GM12878 (cell line): ENCODE measurements at regions not wholly inside any gene's neighbourhood (a gene's known extent, or its start where the extent isn't known, plus 50 kb on each side); places are given as distances from the start of the nearest gene placed in this dataset.

ENCODE experiments used
- BACH1 ChIP-seq: fragments of 450-650 bp; IDR thresholded peaks from 2 replicates; pipeline ENCODE4 v1.6.1; 2017; ENCODE audit warnings: mild to moderate bottlenecking, borderline replicate concordance
- CHD1 ChIP-seq: IDR thresholded peaks from 2 replicates; pipeline ENCODE4 v1.6.1; 2012; ENCODE audit warnings: low read depth, low read length, improper control_type of control experiment
- CREB1 ChIP-seq: IDR thresholded peaks from 2 replicates; pipeline ENCODE4 v1.6.1; 2012; ENCODE audit warnings: low read depth, mild to moderate bottlenecking, inconsistent platforms
- FOXK2 ChIP-seq: fragments of 450-650 bp; IDR thresholded peaks from 2 replicates; pipeline ENCODE4 v1.6.1; 2017; ENCODE audit warnings: mild to moderate bottlenecking, moderate library complexity
- HDAC2 ChIP-seq: fragments of 200-600 bp; sonication (generic); IDR thresholded peaks from 2 replicates; pipeline ENCODE4 v1.6.1; 2017
- MEF2B ChIP-seq: fragments of 450-650 bp; IDR thresholded peaks from 2 replicates; pipeline ENCODE4 v1.6.1; 2018; ENCODE audit warnings: mild to moderate bottlenecking, moderate library complexity; ENCODE audit not compliant: partially characterized antibody, poor library complexity, severe bottlenecking
- MXI1 ChIP-seq: fragments of 150-350 bp; IDR thresholded peaks from 2 replicates; pipeline ENCODE4 v1.6.1; 2011; ENCODE audit warnings: low read depth, mild to moderate bottlenecking, inconsistent platforms, low read length, improper control_type of control experiment
- POLR2AphosphoS5 ChIP-seq: IDR thresholded peaks from 2 replicates; pipeline ENCODE4 v1.6.1; 2011; ENCODE audit warnings: mild to moderate bottlenecking, low read length, inconsistent platforms
- RELA ChIP-seq: fragments of 450-650 bp; IDR thresholded peaks from 2 replicates; pipeline ENCODE4 v1.8.0; 2014; ENCODE audit warnings: borderline replicate concordance; ENCODE audit not compliant: partially characterized antibody
- RUNX3 ChIP-seq: IDR thresholded peaks from 2 replicates; pipeline ENCODE4 v1.6.1; 2012; ENCODE audit warnings: low read length, inconsistent platforms
- SREBF2 ChIP-seq: IDR thresholded peaks from 2 replicates; pipeline ENCODE4 v1.6.1; 2012; ENCODE audit warnings: mild to moderate bottlenecking, low read length
- TBL1XR1 ChIP-seq: IDR thresholded peaks from 2 replicates; pipeline ENCODE4 v1.6.1; 2012; ENCODE audit warnings: low read depth, low read length, improper control_type of control experiment
- USF2 ChIP-seq: IDR thresholded peaks from 2 replicates; pipeline ENCODE4 v1.6.1; 2011; ENCODE audit warnings: low read depth, low read length, improper control_type of control experiment, borderline replicate concordance
- ZNF622 ChIP-seq: fragments of 450-650 bp; IDR thresholded peaks from 2 replicates; pipeline ENCODE4 v1.6.1; 2017; ENCODE audit warnings: mild to moderate bottlenecking, inconsistent platforms
- TF ChIP-seq, protein P1 (sequence below): fragments of 450-650 bp; IDR thresholded peaks from 2 replicates; pipeline ENCODE4 v1.6.1; 2016; ENCODE audit warnings: mild to moderate bottlenecking
- TF ChIP-seq, protein P2 (sequence below): fragments of 450-650 bp; IDR thresholded peaks from 2 replicates; pipeline ENCODE4 v1.6.1; 2017; ENCODE audit warnings: mild to moderate bottlenecking, moderate library complexity
- TF ChIP-seq, protein P3 (sequence below): fragments of 450-650 bp; formaldehyde crosslinking; IDR thresholded peaks from 2 replicates; pipeline ENCODE4 v1.4.0; 2020; ENCODE audit warnings: mild to moderate bottlenecking, moderate library complexity
- TF ChIP-seq, protein P4 (sequence below): fragments of 450-650 bp; IDR thresholded peaks from 2 replicates; pipeline ENCODE4 v1.6.1; 2018; ENCODE audit warnings: borderline replicate concordance, mild to moderate bottlenecking; ENCODE audit not compliant: partially characterized antibody

GRCh38 chr15:38130740-38131498 is 121.7 kb upstream of the SPRED1 start (continued):
- TF ChIP-seq, protein P1, sequence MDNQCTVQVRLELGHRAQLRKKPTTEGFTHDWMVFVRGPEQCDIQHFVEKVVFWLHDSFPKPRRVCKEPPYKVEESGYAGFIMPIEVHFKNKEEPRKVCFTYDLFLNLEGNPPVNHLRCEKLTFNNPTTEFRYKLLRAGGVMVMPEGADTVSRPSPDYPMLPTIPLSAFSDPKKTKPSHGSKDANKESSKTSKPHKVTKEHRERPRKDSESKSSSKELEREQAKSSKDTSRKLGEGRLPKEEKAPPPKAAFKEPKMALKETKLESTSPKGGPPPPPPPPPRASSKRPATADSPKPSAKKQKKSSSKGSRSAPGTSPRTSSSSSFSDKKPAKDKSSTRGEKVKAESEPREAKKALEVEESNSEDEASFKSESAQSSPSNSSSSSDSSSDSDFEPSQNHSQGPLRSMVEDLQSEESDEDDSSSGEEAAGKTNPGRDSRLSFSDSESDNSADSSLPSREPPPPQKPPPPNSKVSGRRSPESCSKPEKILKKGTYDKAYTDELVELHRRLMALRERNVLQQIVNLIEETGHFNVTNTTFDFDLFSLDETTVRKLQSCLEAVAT: no peak
- TF ChIP-seq FOXK2 (no peak), POLR2AphosphoS5 (no peak), RUNX3 (peak; percentile 65), USF2 (no peak), CREB1 (no peak), TBL1XR1 (peak; percentile 52; the same call in 1 of the 2 replicates), SREBF2 (no peak), RELA (no peak), ZNF622 (no peak), HDAC2 (no peak), MEF2B (no peak), CHD1 (no peak), BACH1 (no peak), MXI1 (no peak)
- TF ChIP-seq, protein P2, sequence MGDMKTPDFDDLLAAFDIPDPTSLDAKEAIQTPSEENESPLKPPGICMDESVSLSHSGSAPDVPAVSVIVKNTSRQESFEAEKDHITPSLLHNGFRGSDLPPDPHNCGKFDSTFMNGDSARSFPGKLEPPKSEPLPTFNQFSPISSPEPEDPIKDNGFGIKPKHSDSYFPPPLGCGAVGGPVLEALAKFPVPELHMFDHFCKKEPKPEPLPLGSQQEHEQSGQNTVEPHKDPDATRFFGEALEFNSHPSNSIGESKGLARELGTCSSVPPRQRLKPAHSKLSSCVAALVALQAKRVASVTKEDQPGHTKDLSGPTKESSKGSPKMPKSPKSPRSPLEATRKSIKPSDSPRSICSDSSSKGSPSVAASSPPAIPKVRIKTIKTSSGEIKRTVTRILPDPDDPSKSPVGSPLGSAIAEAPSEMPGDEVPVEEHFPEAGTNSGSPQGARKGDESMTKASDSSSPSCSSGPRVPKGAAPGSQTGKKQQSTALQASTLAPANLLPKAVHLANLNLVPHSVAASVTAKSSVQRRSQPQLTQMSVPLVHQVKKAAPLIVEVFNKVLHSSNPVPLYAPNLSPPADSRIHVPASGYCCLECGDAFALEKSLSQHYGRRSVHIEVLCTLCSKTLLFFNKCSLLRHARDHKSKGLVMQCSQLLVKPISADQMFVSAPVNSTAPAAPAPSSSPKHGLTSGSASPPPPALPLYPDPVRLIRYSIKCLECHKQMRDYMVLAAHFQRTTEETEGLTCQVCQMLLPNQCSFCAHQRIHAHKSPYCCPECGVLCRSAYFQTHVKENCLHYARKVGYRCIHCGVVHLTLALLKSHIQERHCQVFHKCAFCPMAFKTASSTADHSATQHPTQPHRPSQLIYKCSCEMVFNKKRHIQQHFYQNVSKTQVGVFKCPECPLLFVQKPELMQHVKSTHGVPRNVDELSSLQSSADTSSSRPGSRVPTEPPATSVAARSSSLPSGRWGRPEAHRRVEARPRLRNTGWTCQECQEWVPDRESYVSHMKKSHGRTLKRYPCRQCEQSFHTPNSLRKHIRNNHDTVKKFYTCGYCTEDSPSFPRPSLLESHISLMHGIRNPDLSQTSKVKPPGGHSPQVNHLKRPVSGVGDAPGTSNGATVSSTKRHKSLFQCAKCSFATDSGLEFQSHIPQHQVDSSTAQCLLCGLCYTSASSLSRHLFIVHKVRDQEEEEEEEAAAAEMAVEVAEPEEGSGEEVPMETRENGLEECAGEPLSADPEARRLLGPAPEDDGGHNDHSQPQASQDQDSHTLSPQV: no peak
- TF ChIP-seq, protein P3, sequence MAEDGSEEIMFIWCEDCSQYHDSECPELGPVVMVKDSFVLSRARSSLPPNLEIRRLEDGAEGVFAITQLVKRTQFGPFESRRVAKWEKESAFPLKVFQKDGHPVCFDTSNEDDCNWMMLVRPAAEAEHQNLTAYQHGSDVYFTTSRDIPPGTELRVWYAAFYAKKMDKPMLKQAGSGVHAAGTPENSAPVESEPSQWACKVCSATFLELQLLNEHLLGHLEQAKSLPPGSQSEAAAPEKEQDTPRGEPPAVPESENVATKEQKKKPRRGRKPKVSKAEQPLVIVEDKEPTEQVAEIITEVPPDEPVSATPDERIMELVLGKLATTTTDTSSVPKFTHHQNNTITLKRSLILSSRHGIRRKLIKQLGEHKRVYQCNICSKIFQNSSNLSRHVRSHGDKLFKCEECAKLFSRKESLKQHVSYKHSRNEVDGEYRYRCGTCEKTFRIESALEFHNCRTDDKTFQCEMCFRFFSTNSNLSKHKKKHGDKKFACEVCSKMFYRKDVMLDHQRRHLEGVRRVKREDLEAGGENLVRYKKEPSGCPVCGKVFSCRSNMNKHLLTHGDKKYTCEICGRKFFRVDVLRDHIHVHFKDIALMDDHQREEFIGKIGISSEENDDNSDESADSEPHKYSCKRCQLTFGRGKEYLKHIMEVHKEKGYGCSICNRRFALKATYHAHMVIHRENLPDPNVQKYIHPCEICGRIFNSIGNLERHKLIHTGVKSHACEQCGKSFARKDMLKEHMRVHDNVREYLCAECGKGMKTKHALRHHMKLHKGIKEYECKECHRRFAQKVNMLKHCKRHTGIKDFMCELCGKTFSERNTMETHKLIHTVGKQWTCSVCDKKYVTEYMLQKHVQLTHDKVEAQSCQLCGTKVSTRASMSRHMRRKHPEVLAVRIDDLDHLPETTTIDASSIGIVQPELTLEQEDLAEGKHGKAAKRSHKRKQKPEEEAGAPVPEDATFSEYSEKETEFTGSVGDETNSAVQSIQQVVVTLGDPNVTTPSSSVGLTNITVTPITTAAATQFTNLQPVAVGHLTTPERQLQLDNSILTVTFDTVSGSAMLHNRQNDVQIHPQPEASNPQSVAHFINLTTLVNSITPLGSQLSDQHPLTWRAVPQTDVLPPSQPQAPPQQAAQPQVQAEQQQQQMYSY: no peak
- TF ChIP-seq, protein P4, sequence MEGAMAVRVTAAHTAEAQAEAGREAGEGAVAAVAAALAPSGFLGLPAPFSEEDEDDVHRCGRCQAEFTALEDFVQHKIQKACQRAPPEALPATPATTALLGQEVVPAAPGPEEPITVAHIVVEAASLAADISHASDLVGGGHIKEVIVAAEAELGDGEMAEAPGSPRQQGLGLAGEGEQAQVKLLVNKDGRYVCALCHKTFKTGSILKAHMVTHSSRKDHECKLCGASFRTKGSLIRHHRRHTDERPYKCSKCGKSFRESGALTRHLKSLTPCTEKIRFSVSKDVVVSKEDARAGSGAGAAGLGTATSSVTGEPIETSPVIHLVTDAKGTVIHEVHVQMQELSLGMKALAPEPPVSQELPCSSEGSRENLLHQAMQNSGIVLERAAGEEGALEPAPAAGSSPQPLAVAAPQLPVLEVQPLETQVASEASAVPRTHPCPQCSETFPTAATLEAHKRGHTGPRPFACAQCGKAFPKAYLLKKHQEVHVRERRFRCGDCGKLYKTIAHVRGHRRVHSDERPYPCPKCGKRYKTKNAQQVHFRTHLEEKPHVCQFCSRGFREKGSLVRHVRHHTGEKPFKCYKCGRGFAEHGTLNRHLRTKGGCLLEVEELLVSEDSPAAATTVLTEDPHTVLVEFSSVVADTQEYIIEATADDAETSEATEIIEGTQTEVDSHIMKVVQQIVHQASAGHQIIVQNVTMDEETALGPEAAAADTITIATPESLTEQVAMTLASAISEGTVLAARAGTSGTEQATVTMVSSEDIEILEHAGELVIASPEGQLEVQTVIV: no peak
